WTC11 (cell line): ENCODE measurements at regions not wholly inside any gene's neighbourhood (a gene's known extent, or its start where the extent isn't known, plus 50 kb on each side); places are given as distances from the start of the nearest gene placed in this dataset.

Source experiments
- ATAC-seq: fragments of 200-7000 bp; cut with Tn5 transposase; 2 replicates; pipeline ENCODE4 v1.10.0; 2021; ENCODE audit warnings: mild to moderate bottlenecking, moderate library complexity
- CTCF ChIA-PET: fragments of 300-600 bp; sonication (Branson Sonifier 250); formaldehyde crosslinking; loops from one replicate; lab custom pipeline; 2021; ENCODE audit warnings: antibody characterized with exemption; lab: Charles Lee
- POLR2A ChIA-PET: fragments of 350-600 bp; sonication (Branson Sonifier 250); formaldehyde crosslinking; loops from one replicate; lab custom pipeline; 2021; ENCODE audit warnings: antibody characterized with exemption; lab: Charles Lee
- DNase-seq: peaks from one replicate; pipeline ENCODE4 v3.0.0; 2021; ENCODE audit warnings: low spot score
- H3K27ac Mint-ChIP-seq: 2 replicates; pipeline ENCODE4 v1.8.0; 2021; ENCODE audit warnings: mixed read lengths
- H3K27me3 Mint-ChIP-seq: 2 replicates; pipeline ENCODE4 v1.8.0; 2021; ENCODE audit warnings: low read depth, mild to moderate bottlenecking, moderate library complexity, mixed read lengths
- H3K36me3 Mint-ChIP-seq: 2 replicates; pipeline ENCODE4 v1.8.0; 2021; ENCODE audit warnings: mixed read lengths
- H3K4me1 Mint-ChIP-seq: 2 replicates; pipeline ENCODE4 v1.8.0; 2022; ENCODE audit warnings: mixed read lengths
- H3K4me3 Mint-ChIP-seq: 2 replicates; pipeline ENCODE4 v1.8.0; 2021; ENCODE audit warnings: mild to moderate bottlenecking, moderate library complexity, mixed read lengths
- H3K9me3 Mint-ChIP-seq: 2 replicates; pipeline ENCODE4 v1.8.0; 2021; ENCODE audit warnings: mixed read lengths
- AR ChIP-seq: fragments of 250-450 bp; sonication (Bioruptor Pico); IDR thresholded peaks from 2 replicates; pipeline ENCODE4 v1.9.0; 2021; ENCODE audit warnings: mild to moderate bottlenecking
- ATF2 ChIP-seq: sonication (generic); formaldehyde crosslinking; IDR thresholded peaks from 2 replicates; pipeline ENCODE4 v1.8.1; 2022; ENCODE audit warnings: low read depth, missing genetic modification reagents, borderline replicate concordance
- ATF6 ChIP-seq: sonication (generic); formaldehyde crosslinking; IDR thresholded peaks from 2 replicates; pipeline ENCODE4 v1.8.1; 2023; ENCODE audit warnings: mild to moderate bottlenecking, missing genetic modification reagents
- CDX4 ChIP-seq: fragments of 250-450 bp; sonication (Bioruptor Pico); IDR thresholded peaks from 2 replicates; pipeline ENCODE4 v1.9.0; 2021; ENCODE audit warnings: moderate library complexity, mild to moderate bottlenecking, inconsistent platforms, borderline replicate concordance
- CREB1 ChIP-seq: sonication (generic); formaldehyde crosslinking; IDR thresholded peaks from 2 replicates; pipeline ENCODE4 v1.8.0; 2023; ENCODE audit warnings: mild to moderate bottlenecking, missing genetic modification reagents
- FOXK1 ChIP-seq: sonication (generic); formaldehyde crosslinking; IDR thresholded peaks from 2 replicates; pipeline ENCODE4 v1.8.0; 2022; ENCODE audit warnings: mild to moderate bottlenecking, moderate library complexity, missing genetic modification reagents
- FOXP1 ChIP-seq: sonication (generic); formaldehyde crosslinking; IDR thresholded peaks from 2 replicates; pipeline ENCODE4 v1.8.0; 2022; ENCODE audit warnings: missing genetic modification reagents, mild to moderate bottlenecking, moderate library complexity, borderline replicate concordance
- HMGXB4 ChIP-seq: sonication (generic); formaldehyde crosslinking; IDR thresholded peaks from 2 replicates; pipeline ENCODE4 v1.8.1; 2023; ENCODE audit warnings: mild to moderate bottlenecking, moderate library complexity, missing genetic modification reagents
- IRF2 ChIP-seq: sonication (generic); formaldehyde crosslinking; IDR thresholded peaks from 2 replicates; pipeline ENCODE4 v1.8.0; 2022; ENCODE audit warnings: low read depth, missing genetic modification reagents, borderline replicate concordance
- JUN ChIP-seq: sonication (generic); formaldehyde crosslinking; IDR thresholded peaks from 2 replicates; pipeline ENCODE4 v1.8.0; 2023; ENCODE audit warnings: mild to moderate bottlenecking, missing genetic modification reagents
- PRRX2 ChIP-seq: fragments of 250-450 bp; sonication (Bioruptor Pico); IDR thresholded peaks from 2 replicates; pipeline ENCODE4 v1.8.0; 2021; ENCODE audit warnings: mild to moderate bottlenecking
- RORB ChIP-seq: fragments of 250-450 bp; sonication (Bioruptor Pico); IDR thresholded peaks from 2 replicates; pipeline ENCODE4 v1.9.0; 2021; ENCODE audit warnings: mild to moderate bottlenecking
- SMAD3 ChIP-seq: sonication (generic); formaldehyde crosslinking; IDR thresholded peaks from 2 replicates; pipeline ENCODE4 v1.8.0; 2022; ENCODE audit warnings: missing genetic modification reagents, mild to moderate bottlenecking, borderline replicate concordance
- SMAD4 ChIP-seq: sonication (generic); formaldehyde crosslinking; IDR thresholded peaks from 2 replicates; pipeline ENCODE4 v1.8.0; 2022; ENCODE audit warnings: mild to moderate bottlenecking, missing genetic modification reagents
- USF2 ChIP-seq: sonication (generic); formaldehyde crosslinking; IDR thresholded peaks from 2 replicates; pipeline ENCODE4 v1.8.1; 2023; ENCODE audit warnings: mild to moderate bottlenecking, missing genetic modification reagents, moderate library complexity
- ZNF232 ChIP-seq: sonication (generic); formaldehyde crosslinking; IDR thresholded peaks from 2 replicates; pipeline ENCODE4 v1.8.0; 2022; ENCODE audit warnings: mild to moderate bottlenecking, missing genetic modification reagents
- ZNF396 ChIP-seq: fragments of 250-450 bp; sonication (Bioruptor Pico); IDR thresholded peaks from 2 replicates; pipeline ENCODE4 v1.8.0; 2021; ENCODE audit warnings: mild to moderate bottlenecking, moderate library complexity, borderline replicate concordance
- ZSCAN18 ChIP-seq: fragments of 250-450 bp; sonication (Bioruptor Pico); IDR thresholded peaks from 2 replicates; pipeline ENCODE4 v2.1.2; 2022; ENCODE audit warnings: mild to moderate bottlenecking, moderate library complexity

- TF ChIP-seq CDX4 (CRISPR knock-in tag) (no peak), HMGXB4 (CRISPR knock-in tag) (no peak), ZNF232 (CRISPR knock-in tag) (no peak), USF2 (CRISPR knock-in tag) (no peak), ZSCAN18 (CRISPR knock-in tag) (no peak), JUN (CRISPR knock-in tag) (no peak), CREB1 (CRISPR knock-in tag) (no peak), FOXP1 (CRISPR knock-in tag) (no peak)
- H3K27me3 Mint-ChIP-seq, result no peaks in the 10 kb centered on the region
- no peaks in the 10 kb centered on the region for H3K4me1 Mint-ChIP-seq
- CTCF ChIA-PET, result no interaction called here
- H3K9me3 Mint-ChIP-seq, result peaks cover 9% of the 10 kb centered on the region
- POLR2A ChIA-PET, result no interaction called here
- H3K4me3 Mint-ChIP-seq, result no peak overlapping the region
- no peak for ATAC-seq
- H3K27ac Mint-ChIP-seq, result no peak overlapping the region
- no peak for DNase-seq
- no peaks in the 10 kb centered on the region for H3K36me3 Mint-ChIP-seq
Measured at GRCh38 chr21:19034041-19034440, 630.5 kb upstream of the TMPRSS15 start.

- H3K36me3 Mint-ChIP-seq, result no peaks in the 10 kb centered on the region
- TF ChIP-seq AR (no peak), ATF6 (CRISPR knock-in tag) (no peak), PRRX2 (no peak), CREB1 (CRISPR knock-in tag) (no peak), ZNF396 (CRISPR knock-in tag) (no peak), FOXK1 (CRISPR knock-in tag) (no peak)
- H3K9me3 Mint-ChIP-seq, result peaks cover 12% of the 10 kb centered on the region
- H3K27ac Mint-ChIP-seq, result no peak overlapping the region
- H3K4me1 Mint-ChIP-seq, result no peaks in the 10 kb centered on the region
- no peak overlapping the region for H3K4me3 Mint-ChIP-seq
- ChIA-PET CTCF (no interaction called here), POLR2A (no interaction called here)
- DNase-seq, result no peak
- no peaks in the 10 kb centered on the region for H3K27me3 Mint-ChIP-seq
- ATAC-seq, result no peak
Measured at GRCh38 chr21:19034560-19034959, 631.0 kb upstream of the TMPRSS15 start.

GRCh38 chr21:19045876-19046275 is 642.3 kb upstream of the TMPRSS15 start:
- Mint-ChIP-seq H3K9me3 (peaks cover 19% of the 10 kb centered on the region), H3K27me3 (no peaks in the 10 kb centered on the region; the same call in 1 of the 2 replicates), H3K4me3 (no peak overlapping the region), H3K27ac (no peak overlapping the region), H3K4me1 (peaks cover 3% of the 10 kb centered on the region; the same call in 1 of the 2 replicates), H3K36me3 (peaks cover 5% of the 10 kb centered on the region)
- ATAC-seq (no peak), DNase-seq (no peak)
- ChIA-PET CTCF (no interaction called here), POLR2A (no interaction called here)
- TF ChIP-seq IRF2 (no peak), SMAD4 (CRISPR knock-in tag) (no peak), ZSCAN18 (CRISPR knock-in tag) (no peak), CDX4 (CRISPR knock-in tag) (no peak), RORB (CRISPR knock-in tag) (no peak), ATF2 (CRISPR knock-in tag) (no peak), SMAD3 (no peak), CREB1 (CRISPR knock-in tag) (no peak)
